Fibroblast of lung (primary cell): ENCODE measurements at regions not wholly inside any gene's neighbourhood (a gene's known extent, or its start where the extent isn't known, plus 50 kb on each side); places are given as distances from the start of the nearest gene placed in this dataset.

Source experiments
- CTCF ChIP-seq, 2 donors: IDR thresholded peaks in 1 of 2; conservative IDR thresholded peaks in 1 of 2; 1 replicate in 1 of 2; 2 replicates in 1 of 2; pipeline ENCODE4 v1.5.1; 2011 to 2012; ENCODE audit warnings: low read length in 2 of 2, control low read depth in 1 of 2, inconsistent platforms in 1 of 2, low read depth in 1 of 2, mild to moderate bottlenecking in 1 of 2
- EZH2 ChIP-seq: IDR thresholded peaks from 2 replicates; pipeline ENCODE4 v1.5.1; 2012; ENCODE audit warnings: low read length, control low read depth, mild to moderate bottlenecking; ENCODE audit errors: missing control alignments

GRCh38 chr5:89302102-89302891 is 419.3 kb upstream of the MEF2C start:
- TF ChIP-seq EZH2 (no peak), CTCF (conservative IDR thresholded peaks at IDR 0.05 in 1 of 2, IDR thresholded peaks at IDR 0.05 in 1 of 2; ENCODE audit: low read depth in 1 of 2, low read length in 2 of 2) (no peak)
